ENCODE measurements at regions not wholly inside any gene's neighbourhood (a gene's known extent, or its start where the extent isn't known, plus 50 kb on each side); places are given as distances from the start of the nearest gene placed in this dataset.

DNA sequence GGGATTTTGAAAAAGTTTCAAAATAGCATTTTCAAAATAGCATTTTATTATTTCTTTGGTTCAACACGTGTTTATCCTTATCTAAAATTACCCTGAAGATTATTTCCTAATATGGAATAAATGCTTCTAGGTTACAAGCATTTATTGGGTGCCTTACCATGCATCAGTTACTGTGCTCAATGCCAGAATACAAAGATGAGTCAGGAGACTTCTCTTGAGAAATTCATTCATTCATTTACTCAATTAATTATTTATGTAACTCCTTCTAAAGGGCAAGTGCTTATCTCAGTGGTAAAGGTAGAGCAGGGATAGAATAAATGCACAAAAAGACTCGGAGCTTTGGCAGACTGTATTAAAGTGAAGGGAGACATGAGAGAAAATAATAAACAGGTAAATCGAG is 150.1 kb upstream of the PDE7B start:
- Histone ChIP-seq H3K9me3 (no peaks in the 10 kb centered on the region), H3K27me3 (no peaks in the 10 kb centered on the region), H3K4me1 (no peaks in the 10 kb centered on the region), H3K27ac (no peak overlapping the region), H3K36me3 (no peaks in the 10 kb centered on the region), H3K4me3 (no peak overlapping the region)
- no peak for ATAC-seq
- intact Hi-C loops (cut with DNase I), result no loop called here
- no peak for DNase-seq
- 60% methylated on average over 3 of the region's 3 CpGs for WGBS (ENCODE audit: insufficient coverage, low coverage, low lambda C conversion rate, missing lambda C conversion rate)
- TF ChIP-seq POLR2A (IDR thresholded peaks at IDR 0.05), result no peak
- no peak for TF ChIP-seq CTCF (IDR thresholded peaks at IDR 0.05)

- intact Hi-C loops (cut with DNase I), result no loop called here
- Histone ChIP-seq H3K27me3 (no peaks in the 10 kb centered on the region), H3K4me1 (no peaks in the 10 kb centered on the region), H3K4me3 (no peak overlapping the region), H3K36me3 (no peaks in the 10 kb centered on the region), H3K27ac (no peak overlapping the region), H3K9me3 (no peaks in the 10 kb centered on the region)
- TF ChIP-seq CTCF (IDR thresholded peaks at IDR 0.05) (no peak), POLR2A (IDR thresholded peaks at IDR 0.05) (no peak)
- DNase-seq (no peak), ATAC-seq (peak in 3 of 4 donors; percentile 19 to 79 (median 52))
- 63% methylated on average over 1 of the region's 1 CpG for WGBS (ENCODE audit: insufficient coverage, low coverage, low lambda C conversion rate, missing lambda C conversion rate)
Observed at GRCh38 chr6:135703007-135703406, 148.5 kb upstream of the PDE7B start.

DNA sequence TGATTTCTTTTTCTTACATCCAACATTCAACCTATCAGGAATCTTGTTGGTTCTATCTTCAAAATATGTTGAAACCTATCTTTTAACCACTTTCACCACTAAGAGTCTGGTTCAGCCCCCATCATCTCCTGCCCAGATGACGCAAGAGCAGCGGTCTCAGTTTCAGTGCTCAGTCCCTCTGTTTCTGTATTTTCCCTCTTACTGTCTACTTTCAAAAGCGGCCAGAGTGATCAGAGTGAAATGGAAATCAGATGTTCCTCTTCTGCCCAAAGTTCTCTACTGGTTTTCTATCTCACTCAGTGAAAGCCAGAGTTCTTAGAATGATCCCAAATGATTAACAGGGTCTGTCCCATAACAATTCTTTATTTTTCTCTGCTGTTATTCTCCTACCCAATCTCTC is 147.9 kb upstream of the PDE7B start:
- Histone ChIP-seq H3K4me1 (no peaks in the 10 kb centered on the region), H3K36me3 (no peaks in the 10 kb centered on the region), H3K4me3 (no peak overlapping the region), H3K27me3 (no peaks in the 10 kb centered on the region), H3K9me3 (no peaks in the 10 kb centered on the region), H3K27ac (no peak overlapping the region)
- TF ChIP-seq CTCF (IDR thresholded peaks at IDR 0.05) (no peak), POLR2A (IDR thresholded peaks at IDR 0.05) (no peak)
- ATAC-seq (no peak), DNase-seq (no peak)
- intact Hi-C loops (cut with DNase I), result no loop called here
- 51% methylated on average over 3 of the region's 3 CpGs for WGBS (ENCODE audit: insufficient coverage, low coverage, low lambda C conversion rate, missing lambda C conversion rate)

DNA sequence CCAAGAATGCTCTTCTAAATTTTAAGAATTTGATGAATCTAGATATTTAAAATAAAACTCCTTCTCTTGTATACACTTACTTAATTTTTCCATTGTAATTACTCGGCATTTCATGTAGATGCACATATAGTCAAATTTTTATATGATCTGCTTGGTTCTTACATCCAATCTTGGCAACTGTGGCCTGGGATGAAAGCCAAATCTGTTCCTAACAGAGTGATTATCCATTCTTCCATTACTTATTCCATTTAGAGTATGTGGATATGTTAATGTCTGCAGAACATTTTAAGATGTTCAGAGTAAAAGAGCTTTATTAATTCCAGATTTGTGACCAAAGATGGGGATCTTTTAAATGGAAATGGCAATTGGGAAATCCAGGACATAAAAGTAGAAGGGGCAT is 144.1 kb upstream of the PDE7B start:
- no peak for TF ChIP-seq CTCF (IDR thresholded peaks at IDR 0.05)
- no peak for TF ChIP-seq POLR2A (IDR thresholded peaks at IDR 0.05)
- no peaks in the 10 kb centered on the region for H3K36me3 ChIP-seq
- H3K9me3 ChIP-seq, result no peaks in the 10 kb centered on the region
- intact Hi-C loops (cut with DNase I), result no loop called here
- H3K4me3 ChIP-seq, result no peak overlapping the region
- DNase-seq (no peak), ATAC-seq (no peak)
- H3K27ac ChIP-seq, result no peak overlapping the region
- 47% methylated on average over 1 of the region's 1 CpG for WGBS (ENCODE audit: insufficient coverage, low coverage, low lambda C conversion rate, missing lambda C conversion rate)
- H3K4me1 ChIP-seq, result no peaks in the 10 kb centered on the region
- no peaks in the 10 kb centered on the region for H3K27me3 ChIP-seq

GRCh38 chr6:135710042-135710441 is 141.5 kb upstream of the PDE7B start:
- WGBS (ENCODE audit: insufficient coverage, low coverage, low lambda C conversion rate, missing lambda C conversion rate), result 82% methylated on average over 5 of the region's 5 CpGs

More at GRCh38 chr6:135710042-135710441, 141.5 kb upstream of the PDE7B start:
- intact Hi-C loops (cut with DNase I), result no loop called here
- no peak overlapping the region for H3K27ac ChIP-seq
- H3K36me3 ChIP-seq, result no peaks in the 10 kb centered on the region
- H3K9me3 ChIP-seq, result no peaks in the 10 kb centered on the region
- ATAC-seq (no peak), DNase-seq (no peak)
- TF ChIP-seq CTCF (IDR thresholded peaks at IDR 0.05), result no peak
- TF ChIP-seq POLR2A (IDR thresholded peaks at IDR 0.05), result no peak
- H3K4me1 ChIP-seq, result no peaks in the 10 kb centered on the region
- no peak overlapping the region for H3K4me3 ChIP-seq
- no peaks in the 10 kb centered on the region for H3K27me3 ChIP-seq

Data from right lobe of liver (tissue), 6 donors.